ENCODE measurements at regions not wholly inside any gene's neighbourhood (a gene's known extent, or its start where the extent isn't known, plus 50 kb on each side); places are given as distances from the start of the nearest gene placed in this dataset.

GRCh38 chr20:56091628-56092234, 86.4 kb upstream of the CBLN4 start:
- TF ChIP-seq CTCF (IDR thresholded peaks at IDR 0.05), result no peak
- no peak for TF ChIP-seq POLR2AphosphoS5 (IDR thresholded peaks at IDR 0.05; ENCODE audit: low read depth, low read length)
- TF ChIP-seq MAX (IDR thresholded peaks at IDR 0.05; ENCODE audit: low read depth), result no peak
- no peak for TF ChIP-seq USF2 (IDR thresholded peaks at IDR 0.05; ENCODE audit: borderline replicate concordance, low read depth, low read length)
- TF ChIP-seq EZH2phosphoT487 (IDR thresholded peaks at IDR 0.05; ENCODE audit: borderline replicate concordance, low read depth), result no peak
- no peak for TF ChIP-seq ELF1 (IDR thresholded peaks at IDR 0.05)
- no peak for TF ChIP-seq MXI1 (IDR thresholded peaks at IDR 0.05; ENCODE audit: low read depth, low read length)
- no peak for TF ChIP-seq NFIC (IDR thresholded peaks at IDR 0.05; ENCODE audit: borderline replicate concordance)
- TF ChIP-seq RXRA (IDR thresholded peaks at IDR 0.05; ENCODE audit: borderline replicate concordance, low read depth), result no peak
- no peak for TF ChIP-seq MEF2A (IDR thresholded peaks at IDR 0.05; ENCODE audit: borderline replicate concordance, low read depth)

All from SK-N-SH (cell line).